ENCODE measurements at regions not wholly inside any gene's neighbourhood (a gene's known extent, or its start where the extent isn't known, plus 50 kb on each side); places are given as distances from the start of the nearest gene placed in this dataset.

GRCh38 chr17:14016858-14017257 lies 52.4 kb upstream of the COX10 start:
- no peak overlapping the region for H2BK5ac ChIP-seq (ENCODE audit: low read depth, low read length, poor library complexity)
- H2AK5ac ChIP-seq (ENCODE audit: low read length), result no peak overlapping the region
- H3K9ac ChIP-seq (ENCODE audit: low read length), result no peak overlapping the region
- no peak overlapping the region for H3K4me3 ChIP-seq (ENCODE audit: low read depth, low read length)
- WGBS (ENCODE audit: extremely low coverage, insufficient coverage, insufficient read length), result no CpG with 5 or more reads among the region's 3 CpGs
- H3K4me1 ChIP-seq (ENCODE audit: control insufficient read depth in 1 of 2, insufficient read depth in 2 of 2, low read length in 2 of 2), result peaks cover 2 to 3% of the 10 kb centered on the region in 2 experiments
- no peak overlapping the region for H4K8ac ChIP-seq (ENCODE audit: low read depth, low read length)
- DNase-seq, result no peak
- H3K9me3 ChIP-seq (ENCODE audit: insufficient read depth, low read depth, low read length), result no peaks in the 10 kb centered on the region
- no peaks in the 10 kb centered on the region for H3K79me2 ChIP-seq (ENCODE audit: control insufficient read depth, insufficient read depth, low read length, poor library complexity)
- H2BK120ac ChIP-seq (ENCODE audit: insufficient read depth, low read length, poor library complexity), result no peak overlapping the region
- no peaks in the 10 kb centered on the region for H3K36me3 ChIP-seq (ENCODE audit: control insufficient read depth in 1 of 2, insufficient read depth in 2 of 2, low read length in 2 of 2)
- H4K91ac ChIP-seq (ENCODE audit: low read depth, low read length), result no peak overlapping the region
- no peak overlapping the region for H3K27ac ChIP-seq (ENCODE audit: low read depth, low read length)
- H3K4me2 ChIP-seq (ENCODE audit: low read length), result no peak overlapping the region
- no peak overlapping the region for H3K14ac ChIP-seq (ENCODE audit: low read length)
- H4K12ac ChIP-seq (ENCODE audit: low read depth, low read length), result no peak overlapping the region
- H3K27me3 ChIP-seq (ENCODE audit: insufficient read depth, low read length), result no peaks in the 10 kb centered on the region
- no peak overlapping the region for H2AFZ ChIP-seq (ENCODE audit: insufficient read depth, low read length, poor library complexity)
- H3K23ac ChIP-seq (ENCODE audit: low read length), result no peak overlapping the region
- H3K18ac ChIP-seq (ENCODE audit: low read length), result no peak overlapping the region
- H3K79me1 ChIP-seq (ENCODE audit: low read length), result no peaks in the 10 kb centered on the region
- no peak overlapping the region for H2BK12ac ChIP-seq (ENCODE audit: low read length)
- no peak overlapping the region for H3K4ac ChIP-seq (ENCODE audit: low read depth, low read length)

GRCh38 chr17:14019186-14019956 lies 49.9 kb upstream of the COX10 start:
- WGBS (ENCODE audit: extremely low coverage, insufficient coverage, insufficient read length), result 100% methylated on average over 1 of the region's 9 CpGs
- peaks cover 3% of the 10 kb centered on the region for H3K9me3 ChIP-seq (ENCODE audit: insufficient read depth, low read depth, low read length)
- no peak overlapping the region for H2BK120ac ChIP-seq (ENCODE audit: insufficient read depth, low read length, poor library complexity)
- H3K27me3 ChIP-seq (ENCODE audit: insufficient read depth, low read length), result no peaks in the 10 kb centered on the region
- H4K91ac ChIP-seq (ENCODE audit: low read depth, low read length), result no peak overlapping the region
- no peak overlapping the region for H3K23ac ChIP-seq (ENCODE audit: low read length)
- no peak overlapping the region for H3K18ac ChIP-seq (ENCODE audit: low read length)
- no peaks in the 10 kb centered on the region for H3K79me1 ChIP-seq (ENCODE audit: low read length)
- no peaks in the 10 kb centered on the region for H3K79me2 ChIP-seq (ENCODE audit: control insufficient read depth, insufficient read depth, low read length, poor library complexity)
- no peak overlapping the region for H3K4me2 ChIP-seq (ENCODE audit: low read length)
- H3K4me3 ChIP-seq (ENCODE audit: low read depth, low read length), result no peak overlapping the region
- no peak overlapping the region for H2BK5ac ChIP-seq (ENCODE audit: low read depth, low read length, poor library complexity)
- no peak overlapping the region for H3K14ac ChIP-seq (ENCODE audit: low read length)
- no peak overlapping the region for H3K9ac ChIP-seq (ENCODE audit: low read length)
- peaks cover 0 to 2% of the 10 kb centered on the region in 2 experiments for H3K36me3 ChIP-seq (ENCODE audit: control insufficient read depth in 1 of 2, insufficient read depth in 2 of 2, low read length in 2 of 2)
- no peak for DNase-seq
- no peak overlapping the region for H4K8ac ChIP-seq (ENCODE audit: low read depth, low read length)
- no peak overlapping the region for H2AK5ac ChIP-seq (ENCODE audit: low read length)
- H4K12ac ChIP-seq (ENCODE audit: low read depth, low read length), result no peak overlapping the region
- peaks cover 2 to 3% of the 10 kb centered on the region in 2 experiments for H3K4me1 ChIP-seq (ENCODE audit: control insufficient read depth in 1 of 2, insufficient read depth in 2 of 2, low read length in 2 of 2)
- no peak overlapping the region for H3K4ac ChIP-seq (ENCODE audit: low read depth, low read length)
- H3K27ac ChIP-seq (ENCODE audit: low read depth, low read length), result no peak overlapping the region
- no peak overlapping the region for H2BK12ac ChIP-seq (ENCODE audit: low read length)
- H2AFZ ChIP-seq (ENCODE audit: insufficient read depth, low read length, poor library complexity), result no peak overlapping the region

Measured in trophoblast cell (in vitro differentiated cells and primary cell).